SIG-M5 treated with dmso at 0.1 percent for 504 hours (cell line): ENCODE measurements at regions not wholly inside any gene's neighbourhood (a gene's known extent, or its start where the extent isn't known, plus 50 kb on each side); places are given as distances from the start of the nearest gene placed in this dataset.
"Not testable (repeated sequence)": the region's sequence is repeated elsewhere in the genome, so short reads cannot be mapped to it uniquely, and the experiment has no call there.

Experiments used
- DNase-seq: peaks from one replicate; lab custom pipeline; 2025; ENCODE audit not compliant: unreplicated experiment; lab: John Stamatoyannopoulos, UW

GRCh38 chr7:55705728-55706450 is 133.6 kb upstream of the VOPP1 start:
- DNase-seq, result not testable (repeated sequence)

- not testable (repeated sequence) for DNase-seq
Measured at GRCh38 chr7:55702831-55703230, 130.5 kb upstream of the VOPP1 start.

GRCh38 chr7:55699450-55699842 is 127.1 kb upstream of the VOPP1 start:
- not testable (repeated sequence) for DNase-seq

GRCh38 chr7:55698607-55699449 is 126.5 kb upstream of the VOPP1 start:
- peak; percentile 2 for DNase-seq

- DNase-seq, result not testable (repeated sequence)
Measured at GRCh38 chr7:55695893-55696701, 123.8 kb upstream of the VOPP1 start.

- DNase-seq, result not testable (repeated sequence)
Measured at GRCh38 chr7:55694484-55694883, 122.2 kb upstream of the VOPP1 start.

GRCh38 chr7:55688684-55689681 is 116.7 kb upstream of the VOPP1 start:
- DNase-seq, result not testable (repeated sequence)

- not testable (repeated sequence) for DNase-seq
Measured at GRCh38 chr7:55688261-55688660, 116.0 kb upstream of the VOPP1 start.

- DNase-seq, result not testable (repeated sequence)
Measured at GRCh38 chr7:55687252-55687651, 115.0 kb upstream of the VOPP1 start.

- not testable (repeated sequence) for DNase-seq
Measured at GRCh38 chr7:55686771-55687170, 114.5 kb upstream of the VOPP1 start.

- not testable (repeated sequence) for DNase-seq
Measured at GRCh38 chr7:55683501-55683900, 111.2 kb upstream of the VOPP1 start.

- DNase-seq, result not testable (repeated sequence)
Measured at GRCh38 chr7:55675589-55675988, 103.3 kb upstream of the VOPP1 start.

GRCh38 chr7:55673525-55673924 is 101.2 kb upstream of the VOPP1 start:
- DNase-seq, result not testable (repeated sequence)

- not testable (repeated sequence) for DNase-seq
Measured at GRCh38 chr7:55672084-55672483, 99.8 kb upstream of the VOPP1 start.

GRCh38 chr7:55657654-55658053 is 85.4 kb upstream of the VOPP1 start:
- DNase-seq, result no peak

GRCh38 chr7:55651057-55651456 is 78.8 kb upstream of the VOPP1 start:
- no peak for DNase-seq

- DNase-seq, result no peak
Measured at GRCh38 chr7:55649238-55649637, 76.9 kb upstream of the VOPP1 start.

- DNase-seq, result no peak
Measured at GRCh38 chr7:55644567-55644966, 72.3 kb upstream of the VOPP1 start.

- no peak for DNase-seq
Measured at GRCh38 chr7:55642266-55642665, 70.0 kb upstream of the VOPP1 start.

- DNase-seq, result no peak
Measured at GRCh38 chr7:55641811-55642210, 69.5 kb upstream of the VOPP1 start.
